HCT116 (cell line): ENCODE measurements at regions not wholly inside any gene's neighbourhood (a gene's known extent, or its start where the extent isn't known, plus 50 kb on each side); places are given as distances from the start of the nearest gene placed in this dataset.

Experiments
- ATAC-seq: fragments of 200-7000 bp; cut with Tn5 transposase; 2 replicates; pipeline ENCODE4 v1.9.1; 2020; ENCODE audit warnings: mild to moderate bottlenecking, moderate library complexity
- BruUV-seq: library from RNA; stranded (reverse); fragments of 400-500 nt; replicated peaks from 2 replicates; lab custom pipeline; 2021; lab: Mats Ljungman, UMichigan
- CTCF ChIA-PET: fragments of 300-600 bp; sonication (Branson Sonifier 250); formaldehyde crosslinking; loops from one replicate; lab custom pipeline; 2021; ENCODE audit warnings: antibody characterized with exemption; lab: Charles Lee
- POLR2A ChIA-PET: fragments of 300-600, 350-600 bp; sonication (Branson Sonifier 250); formaldehyde crosslinking; loops from one replicate; lab custom pipeline; 2021; ENCODE audit warnings: antibody characterized with exemption; lab: Charles Lee
- RAD21 ChIA-PET, 2 experiments: fragments of 300-600 bp; sonication (Branson Sonifier 250); formaldehyde crosslinking; loops; one replicate each; lab custom pipeline; 2023; ENCODE audit warnings: low total read pairs in 2 of 2; ENCODE audit not compliant: uncharacterized antibody in 2 of 2, unreplicated experiment in 2 of 2, low non-redundant PET in 1 of 2; lab: Charles Lee
- DNase-seq: peaks from one replicate; pipeline ENCODE4 v3.0.0-alpha.2; 2010; ENCODE audit warnings: low read depth, low spot score
- H2AFZ ChIP-seq: fragments of 200-600 bp; shearing (Covaris generic), sonication (generic); 2 replicates; pipeline ENCODE4 v1.6.1; 2017; ENCODE audit warnings: low read depth, mixed run types, mixed read lengths, antibody characterized with exemption, low read length; ENCODE audit not compliant: poor library complexity, severe bottlenecking
- H3K27ac ChIP-seq: 2 replicates; pipeline ENCODE4 v1.5.1; 2012; ENCODE audit warnings: low read depth, low read length
- H3K27me3 ChIP-seq: fragments of 200-600 bp; sonication (generic); 2 replicates; pipeline ENCODE4 v1.6.1; 2016; ENCODE audit warnings: mixed run types, low read length, mixed read lengths; ENCODE audit not compliant: insufficient read depth
- H3K36me3 ChIP-seq, 2 experiments: fragments of 200-500 bp in 1 of 2; fragments of 200-600 bp in 1 of 2; sonication (Bioruptor generic) in 1 of 2; sonication (generic) in 1 of 2; 2 replicates each; pipeline versions ENCODE4 v1.5.1 to v1.6.1; 2014 to 2016; ENCODE audit warnings: low read length in 2 of 2, inconsistent platforms in 1 of 2, mixed read lengths in 1 of 2, mixed run types in 1 of 2; ENCODE audit not compliant: insufficient read depth in 2 of 2, control insufficient read depth in 1 of 2
- H3K4me1 ChIP-seq, 2 experiments: fragments of 200-600 bp in 1 of 2; sonication (generic) in 1 of 2; 2 replicates each; pipeline versions ENCODE4 v1.5.1 to v1.6.1; 2012 to 2017; ENCODE audit warnings: low read length in 2 of 2, inconsistent platforms in 1 of 2, mild to moderate bottlenecking in 1 of 2, mixed read lengths in 1 of 2, mixed run types in 1 of 2, moderate library complexity in 1 of 2; ENCODE audit not compliant: insufficient read depth in 2 of 2, control insufficient read depth in 1 of 2
- H3K4me2 ChIP-seq: fragments of 200-600 bp; sonication (generic); 2 replicates; pipeline ENCODE4 v1.6.1; 2017; ENCODE audit warnings: mixed run types, low read length, mixed read lengths
- H3K4me3 ChIP-seq, 2 experiments: fragments of 200-600 bp in 1 of 2; sonication (generic) in 1 of 2; replicated peaks in 1 of 2; 2 replicates each; pipeline ENCODE4 v1.5.1; 2011 to 2016; ENCODE audit warnings: low read length in 2 of 2, control low read depth in 1 of 2, low read depth in 1 of 2, mild to moderate bottlenecking in 1 of 2, mixed read lengths in 1 of 2, mixed run types in 1 of 2
- H3K79me2 ChIP-seq: fragments of 200-600 bp; sonication (generic); 2 replicates; pipeline ENCODE4 v1.6.1; 2017; ENCODE audit warnings: mild to moderate bottlenecking, mixed run types, low read length, moderate library complexity, mixed read lengths; ENCODE audit not compliant: insufficient read depth
- H3K9ac ChIP-seq: fragments of 200-600 bp; sonication (generic); 2 replicates; pipeline ENCODE4 v1.6.1; 2016; ENCODE audit warnings: low read length, mixed read lengths
- H3K9me2 ChIP-seq: fragments of 200-600 bp; sonication (generic), shearing (Covaris generic); 2 replicates; pipeline ENCODE4 v1.6.1; 2017; ENCODE audit warnings: mixed run types, mild to moderate bottlenecking, moderate library complexity; ENCODE audit not compliant: insufficient read depth
- H3K9me3 ChIP-seq, 2 experiments: fragments of 200-500 bp in 1 of 2; fragments of 200-600 bp in 1 of 2; sonication (Bioruptor generic) in 1 of 2; sonication (generic) in 1 of 2; 2 replicates each; pipeline ENCODE4 v1.6.1; 2014 to 2017; ENCODE audit warnings: low read length in 2 of 2, mixed read lengths in 2 of 2, inconsistent platforms in 1 of 2, low read depth in 1 of 2, mild to moderate bottlenecking in 1 of 2, mixed run types in 1 of 2, moderate library complexity in 1 of 2; ENCODE audit not compliant: control insufficient read depth in 1 of 2, insufficient read depth in 1 of 2
- H4K20me1 ChIP-seq: fragments of 200-600 bp; sonication (generic), shearing (Covaris generic); 2 replicates; pipeline ENCODE4 v1.6.1; 2017; ENCODE audit warnings: mixed run types, mild to moderate bottlenecking, moderate library complexity; ENCODE audit not compliant: insufficient read depth
- CTCF ChIP-seq, 3 experiments: fragments of 200-600 bp in 1 of 3; sonication (generic) in 1 of 3; IDR thresholded peaks in 2 of 3; conservative IDR thresholded peaks in 1 of 3; 2 replicates each; pipeline ENCODE4 v1.5.1; 2012 to 2017; ENCODE audit warnings: low read depth in 2 of 3, low read length in 2 of 3, antibody characterized with exemption in 1 of 3, borderline replicate concordance in 1 of 3, control low read depth in 1 of 3, mild to moderate bottlenecking in 1 of 3, mixed read lengths in 1 of 3, mixed run types in 1 of 3, moderate library complexity in 1 of 3; ENCODE audit not compliant: insufficient read depth in 1 of 3
- EGR1 ChIP-seq: IDR thresholded peaks from 2 replicates; pipeline ENCODE4 v1.6.1; 2012; ENCODE audit warnings: low read depth
- ELF1 ChIP-seq: IDR thresholded peaks from 2 replicates; pipeline ENCODE4 v1.6.1; 2012; ENCODE audit warnings: low read depth, borderline replicate concordance
- FOSL1 ChIP-seq: IDR thresholded peaks from 2 replicates; pipeline ENCODE4 v1.6.1; 2012; ENCODE audit warnings: low read depth
- RAD21 ChIP-seq: IDR thresholded peaks from 2 replicates; pipeline ENCODE4 v1.6.1; 2012; ENCODE audit warnings: low read depth, mild to moderate bottlenecking
- intact Hi-C: fragments of 100-400 bp; cut with micrococcal nuclease; formaldehyde crosslinking; loops from 2 replicates; pipeline ENCODE4 v1.10.0; 2022
- TF ChIP-seq, protein P1 (sequence below): IDR thresholded peaks from 2 replicates; pipeline ENCODE4 v1.6.1; 2012

DNA sequence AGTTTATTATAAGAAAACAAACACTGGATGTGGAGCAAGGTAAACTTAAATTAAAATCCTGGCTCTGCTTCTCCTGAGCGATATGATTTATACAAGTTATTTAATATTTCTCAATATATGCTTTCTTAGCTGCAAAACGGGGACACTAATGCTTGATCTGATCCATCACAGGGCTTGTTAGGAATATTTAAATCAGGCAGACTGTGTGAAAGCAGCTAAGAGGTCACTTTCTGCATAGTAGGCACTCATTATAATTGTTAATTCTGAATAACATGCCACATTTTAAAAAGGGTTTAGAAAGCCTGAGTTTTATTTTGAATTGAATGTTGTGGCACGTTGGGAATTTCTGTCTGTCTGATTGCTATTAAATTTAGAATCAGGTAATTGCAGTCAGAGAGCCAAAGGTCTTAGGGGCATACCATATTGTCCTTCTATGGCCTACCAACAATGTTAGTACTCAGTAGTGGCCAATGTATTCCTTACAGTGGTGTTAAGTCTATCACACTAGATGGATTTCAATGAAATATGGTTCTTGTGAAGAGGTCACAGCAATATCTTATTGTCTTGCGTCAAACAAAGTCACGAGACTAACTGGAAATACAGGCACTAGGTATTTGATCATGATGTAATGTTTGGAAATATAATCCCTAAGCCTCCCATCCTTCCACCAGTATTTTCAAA is 890.0 kb upstream of the CDH8 start:
- intact Hi-C loops: no loop called here
- TF ChIP-seq CTCF (IDR thresholded peaks at IDR 0.05 in 2 of 3, conservative IDR thresholded peaks at IDR 0.05 in 1 of 3; ENCODE audit: borderline replicate concordance in 1 of 3, insufficient read depth in 1 of 3, low read depth in 2 of 3, low read length in 2 of 3): no peak
- no peak for TF ChIP-seq EGR1
- no peak for TF ChIP-seq ELF1
- TF ChIP-seq, protein P1, sequence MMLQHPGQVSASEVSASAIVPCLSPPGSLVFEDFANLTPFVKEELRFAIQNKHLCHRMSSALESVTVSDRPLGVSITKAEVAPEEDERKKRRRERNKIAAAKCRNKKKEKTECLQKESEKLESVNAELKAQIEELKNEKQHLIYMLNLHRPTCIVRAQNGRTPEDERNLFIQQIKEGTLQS: no peak
- TF ChIP-seq RAD21: no peak
- ChIA-PET POLR2A (no interaction called here), CTCF (no interaction called here), RAD21 (no interaction called here)
- H3K9ac ChIP-seq: no peak overlapping the region
- no TSS peak for BruUV-seq
- no peak overlapping the region for H3K4me2 ChIP-seq
- H3K9me2 ChIP-seq: no peaks in the 10 kb centered on the region
- no peaks in the 10 kb centered on the region for H3K36me3 ChIP-seq
- no peaks in the 10 kb centered on the region for H3K4me1 ChIP-seq
- ATAC-seq: no peak
- H3K9me3 ChIP-seq: peaks cover under 1 to 15% of the 10 kb centered on the region in 2 experiments; a peak in 2 of 4 replicates
- H3K27ac ChIP-seq: no peak overlapping the region
- H3K79me2 ChIP-seq: no peaks in the 10 kb centered on the region
- no peak for DNase-seq
- no peak overlapping the region for H2AFZ ChIP-seq
- no peaks in the 10 kb centered on the region for H3K27me3 ChIP-seq
- no peaks in the 10 kb centered on the region for H4K20me1 ChIP-seq
- no peak overlapping the region for H3K4me3 ChIP-seq

DNA sequence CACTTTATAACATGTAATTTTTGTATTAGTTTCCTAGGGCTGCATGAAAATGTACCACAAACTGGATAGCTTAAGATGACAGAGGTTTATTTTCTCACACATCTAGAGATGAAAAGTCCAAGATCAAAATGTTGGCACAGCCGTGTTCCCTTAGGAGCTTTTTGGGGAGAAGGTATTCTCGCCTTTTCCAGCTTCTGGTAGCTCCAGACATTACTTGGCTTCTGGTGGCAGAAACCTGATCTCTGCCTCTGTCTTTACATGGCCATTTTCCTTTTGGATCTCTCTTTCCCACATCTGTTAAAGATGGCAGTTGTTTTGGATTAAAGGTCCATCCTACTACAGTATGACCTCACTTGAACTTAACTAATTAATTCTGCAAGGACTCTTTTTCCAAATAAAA is 885.7 kb upstream of the CDH8 start:
- no peaks in the 10 kb centered on the region for H3K79me2 ChIP-seq

More for the DNA sequence above, 885.7 kb upstream of the CDH8 start:
- no peaks in the 10 kb centered on the region for H3K36me3 ChIP-seq
- H3K4me1 ChIP-seq: no peaks in the 10 kb centered on the region
- H3K27me3 ChIP-seq: no peaks in the 10 kb centered on the region
- H3K4me3 ChIP-seq: no peak overlapping the region
- POLR2A ChIA-PET: no interaction called here
- H3K4me2 ChIP-seq: no peak overlapping the region
- no peak overlapping the region for H2AFZ ChIP-seq
- TF ChIP-seq ELF1 (no peak), EGR1 (no peak), FOSL1 (no peak)
- ATAC-seq (no peak), DNase-seq (no peak)
- H4K20me1 ChIP-seq: no peaks in the 10 kb centered on the region
- CTCF ChIA-PET: no interaction called here
- RAD21 ChIA-PET: no interaction called here
- H3K9ac ChIP-seq: no peak overlapping the region
- peaks cover 0 to 27% of the 10 kb centered on the region in 2 experiments; a peak in 2 of 4 replicates for H3K9me3 ChIP-seq
- BruUV-seq: no TSS peak
- H3K9me2 ChIP-seq: no peaks in the 10 kb centered on the region
- H3K27ac ChIP-seq: no peak overlapping the region
- intact Hi-C loops: no loop called here
